ENCODE measurements at regions not wholly inside any gene's neighbourhood (a gene's known extent, or its start where the extent isn't known, plus 50 kb on each side); places are given as distances from the start of the nearest gene placed in this dataset.

DNA sequence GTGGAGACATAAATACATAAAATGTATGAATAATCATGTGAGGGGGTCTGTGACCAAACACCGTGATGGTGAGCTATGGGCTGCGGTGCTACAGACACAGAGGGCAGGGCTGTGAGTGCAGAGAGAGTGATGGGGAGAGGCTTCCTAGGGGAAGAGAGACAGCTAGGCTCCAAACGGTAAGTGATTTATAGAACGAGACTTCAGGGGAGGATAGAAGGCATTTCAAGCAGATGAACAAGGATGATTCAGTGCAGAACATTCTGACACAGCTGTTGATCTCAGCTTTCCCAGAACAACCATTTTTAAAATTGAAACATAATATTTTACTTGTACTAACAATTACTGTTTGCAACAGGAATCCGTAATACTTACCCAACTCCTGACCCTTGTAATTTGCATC is 100.7 kb downstream of the GAS1 start:
- TF ChIP-seq GATA2 (IDR thresholded peaks at IDR 0.05; ENCODE audit: low read depth, low read length) (no peak), GATA3 (IDR thresholded peaks at IDR 0.05; ENCODE audit: low read depth, low read length) (no peak)

DNA sequence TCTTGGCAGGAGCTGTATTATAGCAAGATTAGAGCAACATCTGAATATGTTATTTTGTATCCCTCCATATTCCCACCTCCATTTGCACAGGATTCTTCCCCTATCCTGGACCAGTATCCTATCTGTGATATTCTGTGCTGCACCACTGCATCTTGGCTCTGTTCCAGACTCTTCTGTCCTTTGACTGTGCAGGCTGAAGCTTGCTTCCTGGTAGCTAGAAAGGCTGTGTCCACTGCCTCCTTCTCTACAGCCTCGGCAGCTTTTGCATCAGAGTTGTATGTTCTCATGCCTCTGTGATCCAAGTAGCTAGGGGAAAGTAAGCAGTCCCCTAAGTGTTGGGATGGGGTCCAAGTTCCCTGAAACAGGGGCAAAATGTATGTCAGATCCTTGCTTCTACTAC is 104.1 kb downstream of the GAS1 start:
- TF ChIP-seq GATA2 (IDR thresholded peaks at IDR 0.05; ENCODE audit: low read depth, low read length) (no peak), GATA3 (IDR thresholded peaks at IDR 0.05; ENCODE audit: low read depth, low read length) (no peak)

DNA sequence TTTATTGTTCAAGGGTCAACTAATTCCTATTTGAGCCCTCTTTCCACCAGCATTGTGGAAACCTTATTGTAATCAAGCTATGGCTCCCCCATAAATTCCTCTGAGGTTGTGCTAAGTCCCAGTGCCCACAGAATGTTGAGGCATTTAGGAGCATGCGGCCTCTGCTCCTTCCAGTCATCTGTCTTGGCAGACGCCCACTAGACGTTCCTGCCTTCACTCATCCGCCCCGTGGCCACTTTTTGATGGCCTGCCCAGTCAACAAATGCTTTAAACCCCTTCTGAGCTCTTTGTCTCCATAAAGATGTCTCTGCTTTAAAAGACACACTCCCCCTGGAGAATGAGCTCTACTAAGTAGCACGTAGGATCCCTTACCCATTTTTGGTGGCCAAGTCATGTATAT is 104.7 kb downstream of the GAS1 start:
- TF ChIP-seq GATA3 (IDR thresholded peaks at IDR 0.05; ENCODE audit: low read depth, low read length) (no peak), GATA2 (IDR thresholded peaks at IDR 0.05; ENCODE audit: low read depth, low read length) (no peak)

DNA sequence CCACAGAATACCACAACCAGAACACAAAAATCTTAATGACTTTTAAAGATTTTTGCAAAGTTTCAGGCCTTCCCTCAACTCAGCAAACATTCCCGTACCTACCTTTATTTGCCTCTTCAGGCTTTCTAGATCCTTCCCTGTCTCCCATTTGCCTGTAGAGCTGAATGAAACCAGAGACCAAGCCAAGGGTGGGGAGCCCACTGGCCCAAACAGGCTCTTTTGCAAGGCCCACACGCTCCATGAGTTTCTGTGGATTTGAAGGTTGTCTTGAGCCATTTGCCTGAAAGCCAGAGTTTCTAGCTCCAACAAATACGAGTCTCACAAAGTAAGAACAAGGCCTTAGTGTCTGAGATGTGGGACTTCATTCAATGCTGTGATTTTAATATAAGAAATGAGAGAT is 107.8 kb downstream of the GAS1 start:
- TF ChIP-seq GATA3 (IDR thresholded peaks at IDR 0.05; ENCODE audit: low read depth, low read length) (no peak), GATA2 (IDR thresholded peaks at IDR 0.05; ENCODE audit: low read depth, low read length) (no peak)

DNA sequence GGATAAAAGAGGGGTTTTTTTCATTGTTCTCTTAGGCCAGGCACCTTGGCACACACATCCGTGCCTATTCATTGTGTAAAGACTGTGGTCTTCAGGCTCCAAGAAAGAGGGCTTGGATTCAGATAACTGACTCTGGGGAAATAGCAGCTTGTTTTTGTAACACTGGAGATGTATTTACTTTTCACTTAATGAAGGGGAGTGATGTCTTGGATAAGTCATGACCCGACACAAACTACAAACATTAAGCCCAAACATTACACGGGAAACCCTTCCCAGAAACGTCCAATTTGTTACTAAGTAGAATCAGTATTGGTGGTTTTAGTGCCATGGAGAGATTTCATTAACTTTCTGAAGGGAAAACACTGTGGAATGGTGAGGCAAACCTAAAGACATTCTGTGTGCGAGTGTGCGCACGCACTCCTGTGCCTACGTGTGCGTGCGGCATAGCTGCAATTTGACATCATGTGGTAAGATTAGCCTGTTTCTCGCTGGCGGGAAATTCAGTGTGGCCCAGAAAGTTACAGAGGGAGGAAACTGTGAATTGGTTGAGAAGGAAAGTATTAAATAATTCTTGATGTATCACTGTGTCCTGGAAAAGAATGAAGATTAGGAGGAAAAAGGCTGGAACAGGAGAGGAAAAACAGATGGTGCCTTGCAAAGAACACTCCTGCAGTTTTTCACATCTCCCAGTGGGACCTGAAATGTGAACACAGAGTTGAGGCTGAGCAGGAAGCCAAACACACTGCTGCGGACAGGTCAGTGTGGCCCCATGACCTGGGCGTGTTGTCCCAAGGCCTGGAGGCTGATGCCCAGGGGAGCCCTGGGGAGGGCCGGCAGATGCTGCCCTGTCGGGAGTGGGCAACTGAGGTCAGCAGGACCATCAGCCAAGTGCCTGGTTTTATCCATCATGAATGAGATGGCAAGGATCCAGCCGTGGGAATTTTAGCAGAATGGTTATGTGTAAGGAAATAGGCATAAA is 108.5 kb downstream of the GAS1 start:
- TF ChIP-seq GATA3 (IDR thresholded peaks at IDR 0.05; ENCODE audit: low read depth, low read length) (no peak), GATA2 (IDR thresholded peaks at IDR 0.05; ENCODE audit: low read depth, low read length) (no peak)

DNA sequence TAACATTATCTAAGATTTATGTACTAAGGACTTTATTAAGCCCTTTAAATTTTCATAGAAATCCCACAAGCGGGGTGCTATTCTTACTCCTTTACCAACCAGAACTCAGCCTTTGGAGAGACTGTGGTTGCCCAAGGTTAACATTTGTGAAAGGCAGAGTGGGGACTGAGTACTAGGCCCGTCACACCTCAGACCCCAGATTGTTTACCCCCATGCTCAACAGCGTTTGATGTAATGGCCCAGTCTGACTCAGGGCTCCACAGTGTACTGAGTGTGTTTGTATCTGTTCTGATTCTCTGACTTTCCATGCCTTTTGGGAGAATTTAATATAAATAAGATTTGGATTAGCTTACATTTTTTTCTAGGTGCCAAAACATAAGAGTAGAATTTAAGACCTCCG is 110.0 kb downstream of the GAS1 start:
- TF ChIP-seq GATA2 (IDR thresholded peaks at IDR 0.05; ENCODE audit: low read depth, low read length): no peak
- TF ChIP-seq GATA3 (IDR thresholded peaks at IDR 0.05; ENCODE audit: low read depth, low read length): no peak

DNA sequence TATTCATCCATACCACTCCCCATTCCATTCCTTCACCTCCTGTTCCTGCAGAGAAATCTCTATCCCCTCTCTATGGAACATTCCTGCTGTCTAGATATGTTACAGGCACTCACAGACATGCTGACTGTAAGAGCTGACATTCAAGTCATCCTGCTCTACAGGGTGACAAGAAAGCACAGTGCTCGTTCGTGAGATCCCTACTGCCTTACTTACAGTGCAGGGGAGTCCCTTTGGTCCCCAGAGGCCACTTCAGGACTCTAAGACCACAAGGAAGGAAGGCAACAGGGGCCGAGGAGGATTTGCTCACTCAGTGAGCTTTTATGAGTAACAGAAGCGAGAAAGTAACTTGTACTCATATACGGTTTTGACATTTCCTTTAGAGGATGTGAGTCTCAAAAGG is 110.5 kb downstream of the GAS1 start:
- no peak for TF ChIP-seq GATA3 (IDR thresholded peaks at IDR 0.05; ENCODE audit: low read depth, low read length)
- TF ChIP-seq GATA2 (IDR thresholded peaks at IDR 0.05; ENCODE audit: low read depth, low read length): no peak

DNA sequence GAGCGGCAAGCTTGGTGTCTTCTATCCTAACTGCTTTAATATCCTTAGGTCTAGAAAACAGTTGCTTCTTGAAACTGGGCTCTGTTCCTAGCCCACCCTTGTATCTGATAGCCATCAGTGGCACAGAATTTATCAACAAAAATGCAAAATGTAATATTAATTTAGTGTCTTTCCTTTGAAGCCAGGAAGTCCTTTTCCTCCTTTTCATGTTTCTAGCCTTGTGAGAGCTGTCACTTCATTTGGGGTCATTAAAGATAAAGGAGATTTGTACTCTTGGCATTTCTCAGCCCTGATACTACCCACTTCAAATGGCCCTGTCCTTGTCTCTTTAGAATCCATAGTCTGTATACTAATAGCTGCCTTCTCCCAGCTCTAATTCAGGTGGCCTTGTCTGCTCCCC is 111.0 kb downstream of the GAS1 start:
- TF ChIP-seq GATA2 (IDR thresholded peaks at IDR 0.05; ENCODE audit: low read depth, low read length) (no peak), GATA3 (IDR thresholded peaks at IDR 0.05; ENCODE audit: low read depth, low read length) (no peak)

DNA sequence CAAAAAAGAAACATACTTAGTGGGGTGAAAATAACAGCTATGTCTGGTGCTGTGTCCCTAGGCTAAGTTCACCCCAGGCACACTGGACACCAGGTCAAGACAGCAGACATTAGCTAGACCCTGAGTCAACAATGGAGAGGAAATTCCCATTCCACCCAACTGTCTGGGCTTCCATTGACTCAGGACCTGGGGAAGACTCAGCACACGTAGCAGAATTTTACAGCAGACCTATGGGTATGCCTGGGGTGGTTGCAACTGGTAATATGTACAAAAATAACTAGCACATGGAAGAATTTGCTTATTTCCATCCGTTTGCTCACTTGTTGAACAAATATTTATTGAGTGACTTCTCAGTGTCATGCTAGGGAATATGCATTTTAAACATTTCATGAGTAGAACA is 117.0 kb downstream of the GAS1 start:
- TF ChIP-seq GATA3 (IDR thresholded peaks at IDR 0.05; ENCODE audit: low read depth, low read length) (no peak), GATA2 (IDR thresholded peaks at IDR 0.05; ENCODE audit: low read depth, low read length) (no peak)

DNA sequence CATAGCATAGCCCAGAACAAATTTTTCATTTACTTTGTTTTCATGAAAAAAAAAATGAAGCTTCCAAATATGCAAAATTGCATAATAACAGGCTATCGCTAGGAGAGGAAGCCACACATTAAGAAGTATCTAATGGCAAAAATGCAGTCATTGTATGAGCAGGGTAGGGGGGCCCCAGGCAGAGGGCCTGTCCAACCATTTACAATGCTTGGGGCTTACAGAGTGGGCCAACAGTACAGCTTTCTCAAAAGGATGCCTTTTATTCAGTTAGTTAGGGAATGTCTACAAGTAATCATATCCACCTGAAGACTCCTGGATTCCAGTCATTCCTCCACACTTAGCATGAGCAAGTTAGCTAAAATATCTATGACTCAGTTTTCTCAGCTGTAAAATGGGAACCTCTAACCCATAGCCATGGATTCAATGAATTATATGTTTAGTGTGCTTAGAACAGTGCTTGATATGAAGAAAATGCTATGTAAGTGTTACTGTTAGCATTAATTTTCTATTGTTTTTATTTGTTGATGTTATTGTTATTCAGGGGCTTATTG is 117.7 kb downstream of the GAS1 start:
- TF ChIP-seq GATA2 (IDR thresholded peaks at IDR 0.05; ENCODE audit: low read depth, low read length) (no peak), GATA3 (IDR thresholded peaks at IDR 0.05; ENCODE audit: low read depth, low read length) (no peak)

DNA sequence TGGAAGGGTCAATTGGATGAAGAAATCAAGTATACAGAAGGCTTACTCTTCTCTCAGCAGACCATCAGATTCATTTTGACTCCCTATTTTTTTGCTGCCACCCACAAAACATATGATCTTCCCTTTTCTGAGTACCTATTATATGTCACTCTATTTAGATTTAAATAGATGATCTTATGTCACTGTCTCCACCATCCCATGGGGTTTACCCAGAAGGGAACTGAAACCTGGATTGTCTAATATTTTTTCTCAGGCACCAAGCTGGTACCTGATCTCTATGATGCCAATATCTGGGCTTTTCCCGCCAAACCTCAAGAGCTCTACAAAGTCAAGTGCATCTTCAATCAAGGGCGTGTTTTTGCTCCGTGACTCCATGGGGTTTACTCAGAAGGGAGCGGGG is 118.7 kb downstream of the GAS1 start:
- no peak for TF ChIP-seq GATA2 (IDR thresholded peaks at IDR 0.05; ENCODE audit: low read depth, low read length)
- no peak for TF ChIP-seq GATA3 (IDR thresholded peaks at IDR 0.05; ENCODE audit: low read depth, low read length)

DNA sequence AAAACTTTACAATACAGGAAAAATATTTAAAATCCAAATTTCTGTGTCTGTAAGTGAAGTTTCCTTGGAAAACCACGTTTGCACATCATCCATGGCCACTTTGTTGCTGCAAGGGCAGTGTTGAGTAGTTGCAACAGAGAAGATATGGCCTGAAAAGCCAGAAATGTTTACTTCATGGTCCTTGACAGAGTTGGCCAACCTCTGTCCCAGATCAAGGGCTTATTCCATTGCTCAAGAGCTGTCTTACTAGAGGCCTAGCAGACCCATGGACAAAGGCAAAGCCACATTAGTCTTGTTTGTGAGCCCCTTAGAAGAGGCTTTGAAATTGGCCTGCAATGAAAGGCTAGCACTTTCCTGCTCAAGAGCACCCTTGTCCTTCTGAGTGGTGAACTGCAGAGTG is 119.4 kb downstream of the GAS1 start:
- TF ChIP-seq GATA3 (IDR thresholded peaks at IDR 0.05; ENCODE audit: low read depth, low read length) (no peak), GATA2 (IDR thresholded peaks at IDR 0.05; ENCODE audit: low read depth, low read length) (no peak)

DNA sequence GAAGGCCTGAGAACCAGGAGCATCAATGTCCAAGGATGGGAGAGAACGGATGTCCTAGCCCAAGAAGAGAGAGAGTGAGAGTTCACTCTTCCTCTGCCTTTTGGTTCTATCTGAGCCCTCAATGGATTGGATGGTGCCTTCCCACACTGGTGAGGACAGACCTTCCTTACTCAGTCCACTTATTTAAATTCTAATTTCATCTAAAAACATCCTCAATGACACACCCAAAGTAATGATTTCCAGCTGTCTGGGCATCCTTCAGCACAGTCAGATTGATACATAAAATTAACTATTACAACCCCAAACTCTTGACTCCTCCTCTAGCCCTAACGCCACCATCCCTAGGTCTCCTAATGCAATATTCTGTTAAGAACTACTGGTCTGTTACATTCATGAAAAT is 122.0 kb downstream of the GAS1 start:
- no peak for TF ChIP-seq GATA3 (IDR thresholded peaks at IDR 0.05; ENCODE audit: low read depth, low read length)
- TF ChIP-seq GATA2 (IDR thresholded peaks at IDR 0.05; ENCODE audit: low read depth, low read length): no peak

DNA sequence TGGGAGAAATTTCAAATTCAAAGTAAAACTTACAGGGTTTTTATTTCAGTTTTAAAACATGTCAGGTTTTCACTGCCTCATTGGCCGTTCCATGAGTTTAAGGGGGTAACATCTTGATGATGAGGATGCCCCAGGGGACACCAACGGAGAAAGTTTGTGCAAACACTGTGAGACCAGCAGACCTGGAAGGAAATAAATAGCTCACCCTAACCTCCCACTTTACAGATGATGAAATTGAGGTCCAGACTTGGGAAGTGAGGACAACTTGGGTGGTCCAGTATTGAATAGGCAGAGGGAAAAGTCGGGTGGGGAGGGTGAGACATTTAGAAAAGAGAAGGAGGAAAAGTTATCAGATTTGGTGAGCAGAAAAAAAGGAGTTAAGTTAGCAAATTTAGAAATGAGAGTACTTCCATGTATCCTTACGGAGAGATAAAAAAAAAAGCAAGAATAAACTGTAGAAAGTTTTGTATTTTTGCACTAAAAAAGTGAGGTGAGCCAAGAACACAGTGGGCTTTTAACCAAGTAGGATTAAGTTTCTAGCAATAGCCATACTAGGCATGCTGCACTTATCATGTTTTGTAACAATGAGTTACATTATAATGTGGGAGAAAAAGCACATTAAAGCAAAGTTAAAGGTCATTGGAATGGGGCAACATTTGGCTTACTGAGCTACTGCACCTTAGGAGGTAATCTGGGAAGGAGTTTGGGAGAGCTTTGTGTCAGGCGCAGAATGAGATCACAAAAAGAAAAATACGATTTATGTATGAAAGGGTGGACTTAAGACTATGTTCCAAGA is 125.1 kb downstream of the GAS1 start:
- TF ChIP-seq GATA2 (IDR thresholded peaks at IDR 0.05; ENCODE audit: low read depth, low read length) (no peak), GATA3 (IDR thresholded peaks at IDR 0.05; ENCODE audit: low read depth, low read length) (no peak)
